ENCODE measurements at regions not wholly inside any gene's neighbourhood (a gene's known extent, or its start where the extent isn't known, plus 50 kb on each side); places are given as distances from the start of the nearest gene placed in this dataset.

DNA sequence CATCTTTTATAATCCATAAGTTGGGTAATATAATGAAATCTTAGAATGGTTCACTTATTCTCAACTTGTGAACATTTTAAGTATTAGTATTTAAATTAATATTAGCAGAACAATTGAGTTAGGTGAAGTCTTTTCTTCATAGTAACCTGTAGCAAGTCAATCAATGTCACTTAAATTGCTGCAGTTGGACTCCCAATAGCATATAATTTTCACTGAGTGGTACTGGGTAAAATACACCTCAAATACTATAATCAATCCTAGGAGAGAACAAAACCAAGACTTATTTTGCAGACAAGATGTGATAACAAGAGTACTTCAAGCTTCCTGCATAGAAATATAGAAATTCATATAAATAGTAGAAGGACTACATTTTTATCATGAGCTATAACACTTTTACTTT lies 677.9 kb upstream of the LRRN3 start:
- TF ChIP-seq EZH2 (IDR thresholded peaks at IDR 0.05; ENCODE audit: borderline replicate concordance, low read length) = no peak
- TF ChIP-seq, protein P1, sequence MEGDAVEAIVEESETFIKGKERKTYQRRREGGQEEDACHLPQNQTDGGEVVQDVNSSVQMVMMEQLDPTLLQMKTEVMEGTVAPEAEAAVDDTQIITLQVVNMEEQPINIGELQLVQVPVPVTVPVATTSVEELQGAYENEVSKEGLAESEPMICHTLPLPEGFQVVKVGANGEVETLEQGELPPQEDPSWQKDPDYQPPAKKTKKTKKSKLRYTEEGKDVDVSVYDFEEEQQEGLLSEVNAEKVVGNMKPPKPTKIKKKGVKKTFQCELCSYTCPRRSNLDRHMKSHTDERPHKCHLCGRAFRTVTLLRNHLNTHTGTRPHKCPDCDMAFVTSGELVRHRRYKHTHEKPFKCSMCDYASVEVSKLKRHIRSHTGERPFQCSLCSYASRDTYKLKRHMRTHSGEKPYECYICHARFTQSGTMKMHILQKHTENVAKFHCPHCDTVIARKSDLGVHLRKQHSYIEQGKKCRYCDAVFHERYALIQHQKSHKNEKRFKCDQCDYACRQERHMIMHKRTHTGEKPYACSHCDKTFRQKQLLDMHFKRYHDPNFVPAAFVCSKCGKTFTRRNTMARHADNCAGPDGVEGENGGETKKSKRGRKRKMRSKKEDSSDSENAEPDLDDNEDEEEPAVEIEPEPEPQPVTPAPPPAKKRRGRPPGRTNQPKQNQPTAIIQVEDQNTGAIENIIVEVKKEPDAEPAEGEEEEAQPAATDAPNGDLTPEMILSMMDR (IDR thresholded peaks at IDR 0.05; ENCODE audit: low read length) = no peak
